Activated CD4-positive, alpha-beta T cell treated with anti-CD3 and anti-CD28 coated beads, Interleukin-2, amount 50 U/mL, for 1 hour (primary cell): ENCODE measurements at regions not wholly inside any gene's neighbourhood (a gene's known extent, or its start where the extent isn't known, plus 50 kb on each side); places are given as distances from the start of the nearest gene placed in this dataset.
"Not testable (repeated sequence)": the region's sequence is repeated elsewhere in the genome, so short reads cannot be mapped to it uniquely, and the experiment has no call there.

ENCODE experiments used
- DNase-seq: peaks from one replicate; pipeline ENCODE4 v3.0.0-alpha.2; 2020

DNA sequence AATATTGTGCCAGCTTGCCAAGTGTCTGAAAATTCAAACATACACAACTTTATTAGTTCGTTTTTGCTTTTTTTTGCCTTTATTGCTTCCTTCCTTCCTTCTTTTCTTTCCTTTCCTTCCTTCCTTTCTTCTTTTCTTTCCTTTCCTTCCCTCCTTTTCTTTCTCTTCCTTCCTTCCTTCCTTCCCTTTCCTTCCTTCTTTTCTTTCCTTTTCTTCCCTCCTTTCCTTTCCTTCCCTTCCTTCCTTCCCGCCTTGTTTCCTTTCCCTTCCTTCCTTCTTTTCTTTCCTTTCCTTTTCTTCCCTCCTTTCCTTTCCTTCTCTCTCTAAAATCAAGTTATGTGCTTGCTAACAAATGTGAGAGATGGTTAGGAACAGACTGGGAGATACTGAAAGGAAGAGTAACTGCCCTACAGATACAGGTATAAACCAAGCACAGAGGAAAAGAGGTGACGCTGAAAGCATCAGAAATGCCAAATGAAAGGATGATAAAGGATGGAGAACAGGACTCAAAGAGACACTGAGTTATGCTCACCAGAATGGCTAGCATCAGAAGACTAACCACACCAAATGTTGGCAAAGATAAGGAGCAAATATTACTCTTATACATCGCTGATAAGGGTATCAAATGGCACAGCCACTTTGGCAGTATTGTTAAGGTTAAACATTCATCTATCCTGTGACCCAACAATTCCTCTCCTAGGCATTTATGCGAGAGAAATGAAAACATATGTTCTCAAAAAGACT is 151.6 kb downstream of the MREG start:
- no peak for DNase-seq

DNA sequence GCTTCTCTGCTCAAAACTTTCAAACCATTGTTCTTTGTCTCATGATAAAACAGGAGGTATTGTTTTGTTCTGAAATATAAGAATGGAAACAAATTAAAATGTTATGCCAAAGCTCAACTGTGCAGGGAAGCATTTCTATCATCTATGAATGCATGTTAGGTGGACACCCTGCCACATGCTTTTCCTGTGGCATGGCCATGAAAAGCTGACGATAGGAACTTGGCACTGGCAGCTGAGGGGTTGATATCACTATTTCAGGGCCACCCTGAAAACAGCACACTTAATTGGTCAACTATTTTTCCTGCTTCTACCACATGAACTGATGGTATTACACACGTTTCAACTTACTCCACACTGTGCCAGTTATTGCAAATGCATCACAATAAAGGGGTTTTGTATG is 157.3 kb downstream of the MREG start:
- no peak for DNase-seq

DNA sequence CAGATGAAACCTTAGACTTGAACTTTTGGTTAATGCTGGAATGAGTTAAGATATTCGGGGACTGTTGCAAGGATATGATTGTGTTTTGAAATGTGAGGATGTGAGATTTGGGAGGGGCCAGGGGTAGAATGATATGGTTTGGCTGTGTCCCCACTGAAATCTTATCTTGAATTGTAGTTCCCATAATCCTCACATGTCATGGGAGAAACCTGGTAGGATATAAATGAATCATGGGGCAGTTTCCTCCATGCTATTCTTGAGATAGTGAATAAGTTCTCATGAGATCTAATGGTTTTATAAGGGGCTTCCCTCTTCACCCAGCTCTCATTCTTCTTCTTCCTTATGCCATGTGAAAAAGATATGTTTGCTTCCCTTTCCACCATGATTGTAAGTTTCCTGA is 158.0 kb downstream of the MREG start:
- not testable (repeated sequence) for DNase-seq

DNA sequence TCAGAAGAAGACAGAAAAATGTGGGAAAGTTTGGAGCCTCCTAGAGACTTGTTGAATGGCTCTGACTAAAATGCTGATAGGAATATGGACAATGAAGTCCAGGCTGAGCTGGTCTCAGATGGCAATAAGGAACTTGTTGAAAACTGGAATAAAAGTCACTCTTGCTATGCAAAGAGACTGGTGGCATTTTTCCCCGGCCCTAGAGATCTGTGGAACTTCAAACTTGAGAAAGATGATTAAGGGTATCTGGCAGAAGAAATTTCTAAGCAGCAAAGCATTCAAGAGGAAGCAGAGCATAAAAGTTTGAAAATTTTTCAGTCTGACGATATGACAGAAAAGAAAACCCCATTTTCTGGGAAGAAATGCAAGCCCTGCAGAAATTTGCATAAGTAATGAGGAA is 159.3 kb downstream of the MREG start:
- no peak for DNase-seq

DNA sequence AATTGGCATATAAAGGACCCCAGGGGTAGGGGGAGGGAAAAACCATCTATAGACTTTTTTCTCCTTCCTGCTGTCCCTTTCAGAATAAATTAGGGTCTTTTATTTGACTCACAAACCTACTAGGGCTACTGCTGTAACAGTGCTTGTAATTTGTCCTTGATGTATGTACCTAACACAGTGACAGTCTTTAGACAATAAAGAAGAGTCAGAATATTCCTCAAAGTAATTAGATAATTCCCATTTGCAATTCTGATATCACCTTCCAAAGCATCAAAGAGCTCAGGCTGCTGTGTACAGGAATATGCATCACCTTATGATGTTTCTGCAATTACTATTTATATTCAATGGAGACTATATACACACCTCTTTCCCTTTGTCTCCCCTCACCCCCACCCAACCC is 161.7 kb downstream of the MREG start:
- no peak for DNase-seq

DNA sequence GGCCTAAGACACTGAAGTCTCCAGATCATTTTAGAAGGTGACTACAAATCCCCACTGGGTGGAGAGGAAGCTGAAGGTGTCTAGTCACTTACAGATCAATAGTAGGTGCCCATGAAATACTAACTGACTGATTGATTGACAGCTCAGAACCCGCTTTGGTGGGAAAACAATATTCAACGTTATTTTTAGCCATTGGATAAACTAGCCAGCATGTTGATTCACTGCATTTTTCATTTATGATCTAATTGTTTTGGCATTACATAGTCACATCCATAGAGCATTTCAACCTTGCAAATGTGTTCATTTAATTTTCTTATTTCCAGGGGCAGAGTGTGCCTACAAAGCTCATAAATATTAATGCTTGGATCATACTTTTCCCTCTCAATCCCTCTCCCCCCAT is 162.3 kb downstream of the MREG start:
- no peak for DNase-seq

DNA sequence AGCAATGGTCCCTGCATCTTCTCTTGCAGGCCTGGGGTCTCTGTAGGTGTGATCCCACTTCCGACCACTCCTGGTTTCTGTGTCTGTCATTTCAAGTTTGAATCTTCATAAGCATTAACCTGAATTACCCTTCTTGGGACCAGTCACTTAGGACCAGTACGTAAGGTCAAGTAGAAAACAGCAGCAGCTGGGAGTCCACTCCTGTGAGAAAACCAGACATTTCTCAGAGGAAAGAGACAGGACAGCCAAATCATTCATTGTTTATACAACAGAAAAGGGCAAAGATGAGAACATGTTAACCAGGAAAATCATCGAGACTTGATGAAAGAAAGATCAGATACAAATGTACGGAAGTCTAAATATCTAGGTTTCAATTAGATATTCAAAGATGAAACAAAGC is 163.0 kb downstream of the MREG start:
- no peak for DNase-seq

DNA sequence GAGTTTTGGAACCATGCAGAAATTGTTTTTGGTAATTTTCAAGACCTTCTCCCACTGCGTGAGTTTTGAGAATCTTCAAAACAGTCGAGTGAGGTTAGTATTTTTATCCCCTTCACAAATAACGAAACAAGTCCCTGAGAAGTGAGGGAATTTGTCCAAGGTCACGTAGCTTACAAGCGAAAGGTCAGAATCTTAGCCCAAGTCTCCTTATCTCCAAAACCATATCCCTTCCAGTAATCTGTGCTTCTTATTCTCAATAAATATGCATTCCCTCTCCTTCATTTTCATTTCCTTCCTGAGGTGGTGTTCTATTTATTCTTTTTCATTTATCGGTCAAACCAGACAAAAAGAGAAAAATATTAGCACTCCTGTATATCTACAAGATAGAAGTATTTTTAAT is 163.6 kb downstream of the MREG start:
- DNase-seq: no peak

DNA sequence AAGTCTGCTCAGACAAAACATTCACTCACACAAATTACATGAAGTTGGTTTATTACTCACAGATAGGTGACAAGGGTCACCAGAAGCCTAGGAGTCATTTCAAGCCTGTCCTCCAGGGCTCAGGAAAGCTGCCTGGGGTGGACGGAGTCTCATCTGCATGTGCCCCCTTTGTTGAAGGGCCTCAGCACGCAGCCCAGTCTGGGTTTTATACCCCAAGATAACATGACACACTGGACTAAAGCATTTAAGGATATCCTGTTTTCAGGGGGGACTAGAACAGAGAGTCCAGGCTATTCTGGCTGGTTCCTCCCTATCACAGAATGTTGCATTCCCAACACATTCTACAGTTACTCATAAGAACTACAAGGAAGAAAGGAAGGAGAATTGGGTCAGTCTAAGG is 164.7 kb downstream of the MREG start:
- no peak for DNase-seq

DNA sequence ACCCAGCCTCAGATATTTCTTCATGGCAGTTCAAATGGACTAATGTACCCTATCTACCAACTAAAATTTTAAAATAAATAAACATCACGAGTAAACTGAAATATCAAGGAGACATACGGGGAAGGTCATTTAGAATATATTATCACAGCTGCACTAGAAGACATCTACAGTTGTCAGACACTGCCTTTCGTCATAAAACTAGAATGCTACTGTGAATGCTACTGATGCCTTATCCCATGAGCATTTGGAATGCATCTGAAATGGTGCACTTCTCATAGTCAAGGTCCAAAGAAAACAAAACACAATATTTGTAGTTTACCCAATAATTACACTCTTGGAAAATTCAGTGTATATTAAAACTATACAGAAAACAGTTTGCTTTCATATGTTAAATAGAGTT is 165.2 kb downstream of the MREG start:
- DNase-seq: no peak

DNA sequence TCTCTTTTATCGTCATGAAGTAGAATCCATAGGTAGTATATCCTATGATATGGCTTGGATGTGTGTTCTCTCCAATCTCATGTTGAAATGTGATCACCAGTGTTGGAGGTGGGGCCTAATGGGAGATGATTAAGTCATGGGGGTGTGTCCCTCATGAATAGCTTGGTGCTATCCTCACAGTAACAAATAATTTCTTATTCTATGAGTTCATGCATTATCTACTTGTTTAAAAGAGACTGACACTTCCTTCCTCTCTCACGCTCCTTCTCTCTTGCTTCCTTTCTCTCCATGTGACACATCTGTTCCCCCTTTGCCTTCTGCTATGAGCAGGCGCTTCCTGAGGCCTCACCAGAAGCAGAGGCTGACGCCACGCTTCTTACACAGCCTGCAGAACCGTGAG is 165.6 kb downstream of the MREG start:
- DNase-seq: no peak

DNA sequence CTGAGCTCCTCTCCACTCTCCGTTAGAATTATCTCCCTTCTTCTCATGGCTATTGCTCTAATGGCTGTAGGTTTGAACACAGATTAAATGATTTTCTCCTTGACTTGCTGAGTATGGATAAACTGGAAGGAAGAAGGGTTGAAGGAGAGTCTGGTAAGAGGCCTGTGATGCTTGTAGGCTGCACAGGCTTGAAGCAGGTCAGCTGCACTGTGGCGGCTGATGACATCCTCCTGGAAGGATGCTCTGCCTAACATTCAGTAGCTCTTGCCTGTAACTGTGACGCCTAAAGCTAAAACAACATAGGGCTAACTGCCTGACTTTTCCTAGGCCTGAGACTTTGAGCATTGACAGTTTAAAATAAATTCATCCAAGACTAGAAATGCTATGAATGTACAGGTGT is 166.3 kb downstream of the MREG start:
- no peak for DNase-seq

DNA sequence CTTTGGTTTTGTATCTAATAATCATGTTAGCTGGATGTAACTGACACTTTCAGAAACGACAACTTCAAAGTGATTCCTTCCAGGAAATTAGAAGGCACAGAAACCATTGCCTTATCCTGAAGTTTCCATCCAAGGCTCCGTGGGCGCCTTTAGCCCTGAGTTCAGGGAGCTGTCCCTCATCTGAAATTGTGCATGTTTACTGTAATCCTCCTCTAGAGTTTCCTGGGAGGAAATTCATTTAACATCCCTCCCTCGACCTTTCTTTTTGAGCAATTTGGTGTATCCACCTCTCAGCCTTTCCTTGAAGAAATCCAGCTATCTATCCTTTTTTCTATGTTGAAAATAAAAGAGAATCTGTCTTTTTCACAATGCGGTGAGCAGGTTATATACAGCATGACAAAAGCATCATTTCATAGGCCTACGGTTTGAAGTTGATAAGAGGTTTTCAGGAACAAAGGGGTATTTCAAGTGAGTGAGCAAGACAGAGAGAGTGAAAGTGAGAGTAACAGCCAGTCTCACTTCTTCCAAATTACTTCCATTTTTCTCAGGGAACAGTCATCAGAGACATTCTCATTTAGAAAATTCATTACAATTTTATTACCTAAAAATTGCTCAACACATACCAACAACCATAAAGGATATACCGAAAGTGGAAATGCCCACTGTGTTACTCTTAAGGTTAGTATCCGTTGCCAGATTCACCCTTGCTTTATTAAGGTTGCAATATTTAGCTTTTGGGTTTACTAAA is 167.3 kb downstream of the MREG start:
- no peak for DNase-seq

DNA sequence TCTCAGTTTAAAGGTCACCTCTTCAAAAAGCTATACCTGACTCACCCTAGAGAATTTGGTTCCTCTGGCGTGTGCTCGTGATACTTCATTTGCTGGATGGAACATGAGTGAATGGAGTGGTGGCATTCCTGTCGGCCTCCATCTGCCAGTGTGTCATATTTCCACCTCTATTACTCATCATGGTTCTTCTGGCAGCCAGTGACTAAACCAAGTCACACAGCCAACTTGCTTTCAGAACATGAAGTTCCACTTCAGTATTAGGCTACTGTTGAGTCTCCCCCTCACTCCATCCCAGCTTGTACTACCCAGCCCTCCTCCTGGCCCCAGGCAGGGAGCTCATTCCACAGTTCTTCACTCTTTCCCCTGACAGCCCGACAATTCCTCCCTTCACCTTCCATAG is 169.8 kb downstream of the MREG start:
- DNase-seq: no peak

DNA sequence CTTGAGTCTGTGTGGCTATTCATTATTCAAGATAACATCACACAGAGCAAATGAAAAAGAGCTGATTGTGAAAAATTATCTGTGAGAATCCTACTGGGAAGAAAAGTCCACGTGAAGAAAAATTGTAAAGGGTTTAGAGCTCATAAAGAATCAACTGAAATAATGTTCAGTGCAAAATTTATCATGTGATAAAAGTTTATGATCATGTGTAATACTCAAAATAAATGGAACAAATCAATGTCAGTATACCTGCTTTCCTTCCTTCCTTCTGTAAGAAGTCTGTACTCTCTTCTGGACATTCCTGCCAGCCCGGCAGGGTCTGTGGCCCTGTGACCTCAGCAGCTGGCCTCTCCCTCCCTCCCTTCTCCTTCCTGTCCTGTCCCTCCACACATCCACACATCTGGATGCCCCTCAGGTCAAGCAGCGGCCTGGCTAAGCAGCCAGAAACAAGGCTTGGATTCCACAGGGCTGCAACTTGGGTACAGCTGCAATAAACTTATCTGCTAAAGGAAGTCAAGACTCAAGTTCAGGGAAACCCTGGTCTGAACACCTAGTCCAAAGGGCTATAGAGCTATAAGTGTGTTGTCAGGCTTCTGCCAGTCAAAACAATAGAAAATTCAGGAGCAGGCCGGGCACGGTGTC is 172.1 kb downstream of the MREG start:
- no peak for DNase-seq

DNA sequence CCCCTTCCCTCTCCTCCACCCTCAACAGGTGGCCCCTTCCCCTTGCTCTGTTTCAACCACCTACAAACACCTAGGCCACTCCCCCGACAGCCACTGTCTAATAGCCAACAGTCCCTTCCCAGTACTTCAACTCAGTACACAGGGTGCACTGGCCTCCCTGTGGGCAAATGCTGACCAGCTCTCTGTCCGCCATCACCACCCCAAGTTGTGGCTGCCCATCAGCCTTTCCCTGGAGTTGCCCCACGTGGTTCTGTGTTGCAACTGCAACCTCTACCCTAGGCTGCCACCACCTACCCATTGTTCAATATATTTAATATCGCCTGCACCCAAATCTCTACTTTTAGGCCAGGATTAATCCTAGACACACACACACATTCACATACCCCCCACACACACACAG is 173.5 kb downstream of the MREG start:
- no peak for DNase-seq

DNA sequence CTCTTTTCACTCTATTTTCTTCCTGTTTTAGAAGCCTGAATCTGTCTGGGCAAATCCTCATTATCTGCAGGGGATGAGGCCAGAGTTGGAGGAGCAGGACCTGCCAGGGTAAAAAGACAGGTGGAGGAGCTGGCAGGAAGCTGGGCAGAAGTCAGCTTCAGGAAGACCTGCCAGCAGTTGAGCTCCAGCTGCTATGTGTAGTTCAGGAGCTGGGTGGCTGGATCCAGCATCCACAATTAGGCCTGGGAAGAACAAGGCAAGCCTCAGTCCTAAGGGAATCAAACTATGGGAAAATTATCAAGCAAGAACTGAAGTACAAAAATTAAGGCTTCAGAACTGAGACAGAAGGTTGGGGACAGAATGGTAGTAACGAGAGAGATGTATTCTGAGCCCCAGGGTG is 174.0 kb downstream of the MREG start:
- DNase-seq: no peak

DNA sequence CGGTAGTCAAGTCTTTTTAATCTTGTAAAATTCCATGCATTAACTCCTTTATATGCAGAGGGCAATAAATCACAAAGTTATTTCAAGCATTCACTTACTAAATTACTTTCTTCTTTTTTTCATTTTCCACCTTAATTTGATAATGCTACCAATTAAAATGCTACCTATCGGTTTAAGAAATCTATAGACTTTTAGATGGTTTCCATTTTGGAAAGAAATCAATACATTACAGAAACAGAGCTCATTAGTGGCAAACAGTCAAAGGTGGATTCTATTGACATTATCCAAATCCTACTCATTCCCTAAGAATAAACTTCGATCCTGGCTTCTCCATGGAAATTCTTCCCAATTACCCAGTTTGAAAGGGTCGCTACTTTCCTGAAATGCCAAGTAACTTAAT is 176.5 kb downstream of the MREG start:
- no peak for DNase-seq

DNA sequence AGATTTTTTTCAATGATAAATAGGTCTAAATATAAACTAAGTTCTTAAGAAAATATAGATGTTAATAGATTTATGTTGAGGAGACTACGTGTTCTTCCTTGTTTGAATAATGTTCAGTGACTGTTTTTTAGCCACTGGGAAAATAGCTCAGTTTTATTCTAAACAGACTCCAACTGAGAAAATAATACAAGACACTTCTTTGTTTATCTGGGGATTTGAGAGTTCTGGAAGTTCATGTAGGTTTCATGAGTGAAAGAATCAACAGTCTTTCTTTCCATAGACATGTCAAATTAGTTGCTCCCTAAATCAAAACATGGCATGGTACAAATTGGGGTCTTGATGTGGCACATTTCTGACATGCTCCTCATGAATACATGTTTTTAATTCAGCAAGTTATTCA is 177.7 kb downstream of the MREG start:
- DNase-seq: no peak

DNA sequence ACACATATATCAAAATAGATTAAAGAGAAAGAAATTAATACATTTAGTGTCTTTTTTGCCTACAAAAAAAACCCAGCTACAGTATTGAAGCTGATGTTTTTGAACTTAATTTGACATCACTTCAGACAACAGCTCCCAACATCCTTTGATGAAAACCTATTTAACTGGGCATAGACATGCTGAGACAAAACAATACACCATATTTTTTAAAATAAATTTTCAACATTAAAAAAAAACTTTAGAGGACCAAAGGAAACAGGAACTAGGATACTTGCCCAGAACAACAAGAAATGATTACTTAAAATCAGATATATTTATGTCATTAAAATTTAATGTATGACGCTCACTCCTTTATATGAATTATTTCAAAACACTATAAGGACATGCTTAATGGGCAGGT is 178.1 kb downstream of the MREG start:
- DNase-seq: no peak

DNA sequence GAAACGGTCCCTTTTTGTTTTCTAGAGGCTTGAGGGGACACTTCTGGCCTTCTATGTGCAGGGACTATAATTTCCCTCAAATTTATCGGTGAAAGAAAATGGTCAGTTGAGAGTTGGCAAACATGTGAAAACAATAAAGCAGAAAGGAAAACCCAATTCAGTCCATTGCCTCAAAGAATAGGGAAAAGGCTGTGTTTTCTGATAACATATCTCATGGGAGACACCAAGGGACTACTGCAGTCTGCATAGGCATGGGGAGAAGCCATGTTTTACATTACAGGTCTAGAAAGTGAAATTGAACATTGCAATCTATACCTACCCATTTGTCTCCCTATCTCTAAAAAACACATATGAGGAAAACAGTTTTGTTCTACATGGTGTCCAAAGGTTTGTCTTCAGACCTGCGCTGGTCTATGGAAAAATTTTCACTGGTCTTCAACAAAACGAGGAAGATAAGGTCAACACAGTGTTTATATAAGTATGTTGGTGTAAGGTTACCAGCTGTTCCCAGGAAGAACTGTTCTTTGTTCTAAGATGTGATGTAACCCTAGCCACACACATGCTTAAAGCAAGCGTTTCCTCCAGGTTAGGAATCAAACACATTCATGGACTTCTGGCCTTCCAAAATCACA is 179.7 kb downstream of the MREG start:
- no peak for DNase-seq

DNA sequence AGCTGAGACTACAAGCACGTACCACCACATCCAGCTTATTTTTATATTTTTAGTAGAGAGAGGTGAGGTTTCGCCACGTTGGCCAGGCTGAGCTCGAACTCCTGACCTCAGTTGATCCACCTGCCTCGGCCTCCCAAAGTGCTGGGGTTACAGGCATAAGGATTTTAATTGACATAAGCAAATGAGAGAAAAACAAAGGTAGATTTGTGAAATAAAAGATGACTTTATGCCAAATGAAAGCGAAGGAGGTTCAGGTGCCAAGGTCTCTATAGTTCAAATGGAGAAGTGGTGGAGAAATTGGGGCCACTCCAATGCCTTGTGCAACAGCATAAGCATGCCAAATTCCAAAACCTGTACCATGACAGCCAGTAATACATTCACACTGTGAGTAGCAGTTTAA is 180.6 kb downstream of the MREG start:
- no peak for DNase-seq

DNA sequence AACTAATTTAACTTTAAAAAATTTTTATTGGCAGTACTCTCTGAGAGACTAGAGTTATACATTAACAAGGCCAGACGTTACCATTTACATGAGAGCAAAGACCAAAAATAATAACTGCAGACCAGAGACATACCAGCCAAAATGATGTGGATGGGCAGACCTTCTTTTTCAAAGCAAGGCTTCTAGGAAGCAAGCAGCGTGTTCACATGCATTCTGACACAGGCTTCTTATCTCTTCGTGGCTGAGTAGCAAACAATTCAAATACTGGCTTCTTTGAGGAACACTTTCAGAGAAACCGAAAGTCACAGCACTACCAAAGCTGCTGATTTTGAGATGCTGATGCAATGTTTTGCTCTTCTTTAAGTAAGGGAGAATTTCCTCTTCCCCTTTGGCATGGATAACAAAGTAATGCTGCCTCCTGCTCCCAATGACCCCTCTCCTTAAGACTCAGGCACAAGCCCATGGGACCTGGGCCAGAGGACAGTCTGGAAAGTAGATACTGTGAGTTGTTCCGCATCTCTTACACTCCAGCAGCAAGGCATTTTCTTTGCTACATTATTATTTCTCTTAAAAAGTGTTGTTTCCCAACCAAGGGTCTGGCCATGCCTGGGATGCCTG is 181.9 kb downstream of the MREG start:
- no peak for DNase-seq
